Thoracic aorta (tissue), 2 donors: ENCODE measurements at regions not wholly inside any gene's neighbourhood (a gene's known extent, or its start where the extent isn't known, plus 50 kb on each side); places are given as distances from the start of the nearest gene placed in this dataset.
"Not testable (repeated sequence)": the region's sequence is repeated elsewhere in the genome, so short reads cannot be mapped to it uniquely, and the experiment has no call there.

Experiments
- ATAC-seq: fragments of 150-250 bp; one replicate; pipeline ENCODE4 v1.8.0; 2017; ENCODE audit warnings: low read depth; ENCODE audit not compliant: insufficient number of reproducible peaks, low FRiP score
- DNase-seq: peaks from one replicate; pipeline ENCODE4 v3.0.0-alpha.2; 2020; ENCODE audit warnings: low spot score
- H3K27ac ChIP-seq, 2 donors: fragments of 200-600 bp; sonication (generic); 1 replicate in 1 of 2; 2 replicates in 1 of 2; pipeline ENCODE4 v1.5.1; 2016; ENCODE audit warnings: mild to moderate bottlenecking in 2 of 2, moderate library complexity in 2 of 2
- H3K27me3 ChIP-seq: fragments of 200-600 bp; sonication (generic); replicated peaks from 2 replicates; pipeline ENCODE4 v1.6.0; 2016; ENCODE audit warnings: mild to moderate bottlenecking; ENCODE audit not compliant: insufficient read depth
- H3K36me3 ChIP-seq: fragments of 200-600 bp; sonication (generic); one replicate; pipeline ENCODE4 v1.5.1; 2016
- H3K4me1 ChIP-seq, 2 donors: fragments of 200-600 bp; sonication (generic); 1 replicate in 1 of 2; 2 replicates in 1 of 2; pipeline versions ENCODE4 v1.5.1 to v1.6.0; 2016; ENCODE audit warnings: low read depth in 2 of 2, mild to moderate bottlenecking in 1 of 2; ENCODE audit not compliant: control insufficient read depth in 1 of 2
- H3K4me3 ChIP-seq: fragments of 200-600 bp; sonication (generic); 2 replicates; pipeline ENCODE4 v1.5.1; 2016; ENCODE audit warnings: mild to moderate bottlenecking
- H3K9me3 ChIP-seq: fragments of 200-600 bp; sonication (generic); 2 replicates; pipeline ENCODE4 v1.5.1; 2016
- TF ChIP-seq, protein P1 (sequence below): fragments of 200-600 bp; sonication (generic); IDR thresholded peaks from one replicate; pipeline ENCODE4 v1.5.1; 2019; ENCODE audit warnings: antibody characterized with exemption

DNA sequence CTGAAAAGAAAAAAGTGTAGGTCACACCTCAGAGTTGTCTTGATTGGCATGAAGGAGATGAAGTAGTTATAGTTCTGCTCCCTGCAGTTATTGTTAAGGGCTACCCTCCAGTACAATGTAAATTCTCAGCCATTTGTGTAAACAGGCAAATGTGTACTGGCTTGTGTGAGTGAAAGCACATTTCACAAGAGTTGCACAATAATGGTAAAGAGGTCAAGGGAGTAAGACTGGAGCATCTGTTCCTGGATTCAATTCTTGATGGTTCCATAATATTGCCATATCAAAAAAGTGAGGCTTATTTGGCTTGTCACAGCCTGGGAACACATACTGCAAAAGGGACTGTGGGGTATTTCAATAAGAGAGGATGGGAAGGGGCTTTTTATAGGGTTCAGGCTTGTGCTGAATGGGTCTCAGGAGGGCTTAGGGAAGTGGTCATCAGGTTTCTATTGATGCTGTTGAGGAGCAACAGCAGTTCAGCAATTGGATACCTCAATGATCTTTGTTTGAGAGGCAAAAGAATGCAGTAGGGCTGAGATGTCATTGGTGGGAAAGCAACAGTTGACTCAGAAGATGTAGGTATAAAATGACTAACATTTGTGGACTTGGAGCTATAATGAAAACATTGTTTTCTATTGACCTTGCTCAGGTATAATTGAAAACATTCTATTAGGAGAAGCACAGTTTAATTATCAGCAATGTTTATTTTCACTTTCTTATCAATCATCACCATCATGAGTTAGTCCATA, 402.6 kb downstream of the BCKDHB start:
- Histone ChIP-seq H3K36me3 (no peaks in the 10 kb centered on the region), H3K27me3 (no peaks in the 10 kb centered on the region), H3K9me3 (no peaks in the 10 kb centered on the region), H3K27ac (no peak overlapping the region), H3K4me3 (no peak overlapping the region), H3K4me1 (no peaks in the 10 kb centered on the region)
- TF ChIP-seq, protein P1, sequence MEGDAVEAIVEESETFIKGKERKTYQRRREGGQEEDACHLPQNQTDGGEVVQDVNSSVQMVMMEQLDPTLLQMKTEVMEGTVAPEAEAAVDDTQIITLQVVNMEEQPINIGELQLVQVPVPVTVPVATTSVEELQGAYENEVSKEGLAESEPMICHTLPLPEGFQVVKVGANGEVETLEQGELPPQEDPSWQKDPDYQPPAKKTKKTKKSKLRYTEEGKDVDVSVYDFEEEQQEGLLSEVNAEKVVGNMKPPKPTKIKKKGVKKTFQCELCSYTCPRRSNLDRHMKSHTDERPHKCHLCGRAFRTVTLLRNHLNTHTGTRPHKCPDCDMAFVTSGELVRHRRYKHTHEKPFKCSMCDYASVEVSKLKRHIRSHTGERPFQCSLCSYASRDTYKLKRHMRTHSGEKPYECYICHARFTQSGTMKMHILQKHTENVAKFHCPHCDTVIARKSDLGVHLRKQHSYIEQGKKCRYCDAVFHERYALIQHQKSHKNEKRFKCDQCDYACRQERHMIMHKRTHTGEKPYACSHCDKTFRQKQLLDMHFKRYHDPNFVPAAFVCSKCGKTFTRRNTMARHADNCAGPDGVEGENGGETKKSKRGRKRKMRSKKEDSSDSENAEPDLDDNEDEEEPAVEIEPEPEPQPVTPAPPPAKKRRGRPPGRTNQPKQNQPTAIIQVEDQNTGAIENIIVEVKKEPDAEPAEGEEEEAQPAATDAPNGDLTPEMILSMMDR: no peak
- DNase-seq: no peak
- ATAC-seq: no peak

DNA sequence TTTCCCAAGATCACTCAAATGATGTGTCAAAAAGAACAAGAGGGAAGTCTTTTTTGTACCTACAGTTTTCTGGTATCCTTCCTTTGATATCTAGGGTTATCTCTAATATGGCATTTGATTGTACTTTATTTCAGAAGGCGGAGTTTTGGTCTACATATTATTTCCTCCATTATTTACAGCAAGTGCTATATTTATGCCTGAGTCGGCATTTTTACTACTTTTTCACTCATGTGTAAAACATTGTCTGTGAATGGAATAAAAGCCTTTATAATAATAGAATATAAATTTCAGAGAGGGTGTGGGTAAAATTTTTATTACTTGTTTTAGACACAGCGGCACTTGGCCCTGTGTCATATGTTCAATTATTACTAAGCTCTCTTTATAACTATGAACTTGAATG, 398.4 kb downstream of the BCKDHB start:
- TF ChIP-seq, protein P1: no peak

DNA sequence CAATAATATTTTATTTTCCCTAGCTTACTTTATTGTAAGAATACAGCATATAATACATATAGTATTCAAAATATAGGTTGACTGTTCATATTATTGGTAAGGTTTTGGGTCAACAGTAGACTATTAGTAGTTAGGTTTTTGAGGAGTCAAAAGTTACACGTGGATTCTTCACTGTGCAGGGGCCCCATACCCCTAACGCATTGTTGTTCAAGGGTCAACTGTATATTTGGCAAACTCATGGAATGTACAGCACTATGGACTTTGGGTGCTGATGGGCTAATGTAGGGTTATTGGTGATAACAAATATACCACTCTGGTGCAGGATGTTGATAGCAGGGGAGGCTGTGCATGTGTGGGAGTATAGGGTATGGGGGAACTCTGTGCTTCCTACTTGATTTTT, 397.2 kb downstream of the BCKDHB start:
- Histone ChIP-seq H3K27me3 (no peaks in the 10 kb centered on the region), H3K36me3 (no peaks in the 10 kb centered on the region), H3K27ac (no peak overlapping the region), H3K4me3 (no peak overlapping the region), H3K4me1 (no peaks in the 10 kb centered on the region), H3K9me3 (no peaks in the 10 kb centered on the region)
- DNase-seq (no peak), ATAC-seq (no peak)
- TF ChIP-seq, protein P1: no peak

More for the DNA sequence above, 398.4 kb downstream of the BCKDHB start:
- Histone ChIP-seq H3K4me1 (no peaks in the 10 kb centered on the region), H3K27ac (no peak overlapping the region), H3K27me3 (no peaks in the 10 kb centered on the region), H3K9me3 (no peaks in the 10 kb centered on the region), H3K36me3 (no peaks in the 10 kb centered on the region), H3K4me3 (no peak overlapping the region)
- ATAC-seq (no peak), DNase-seq (no peak)

DNA sequence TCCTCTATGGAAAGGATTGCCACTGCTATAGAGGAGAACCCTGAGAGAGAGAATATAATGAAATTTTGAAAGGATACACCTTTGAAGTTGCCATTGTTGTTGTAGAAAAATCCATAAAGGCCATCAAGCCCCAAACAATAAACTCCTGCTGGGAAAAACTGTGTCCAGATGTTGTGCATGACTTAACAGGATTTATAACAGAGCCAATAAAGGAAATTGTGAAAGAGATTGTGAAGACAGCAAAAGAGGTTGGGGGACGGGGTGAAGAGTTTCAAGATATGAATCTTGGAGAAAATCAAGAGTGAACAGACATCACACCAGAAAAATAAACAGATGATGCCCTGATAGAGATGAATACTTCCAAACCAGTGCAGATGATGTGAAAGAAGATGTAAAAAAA, 396.4 kb downstream of the BCKDHB start:
- Histone ChIP-seq H3K4me1 (no peaks in the 10 kb centered on the region), H3K27me3 (no peaks in the 10 kb centered on the region), H3K9me3 (no peaks in the 10 kb centered on the region), H3K36me3 (no peaks in the 10 kb centered on the region), H3K4me3 (no peak overlapping the region), H3K27ac (no peak overlapping the region)
- TF ChIP-seq, protein P1: no peak
- DNase-seq: no peak
- no peak for ATAC-seq

DNA sequence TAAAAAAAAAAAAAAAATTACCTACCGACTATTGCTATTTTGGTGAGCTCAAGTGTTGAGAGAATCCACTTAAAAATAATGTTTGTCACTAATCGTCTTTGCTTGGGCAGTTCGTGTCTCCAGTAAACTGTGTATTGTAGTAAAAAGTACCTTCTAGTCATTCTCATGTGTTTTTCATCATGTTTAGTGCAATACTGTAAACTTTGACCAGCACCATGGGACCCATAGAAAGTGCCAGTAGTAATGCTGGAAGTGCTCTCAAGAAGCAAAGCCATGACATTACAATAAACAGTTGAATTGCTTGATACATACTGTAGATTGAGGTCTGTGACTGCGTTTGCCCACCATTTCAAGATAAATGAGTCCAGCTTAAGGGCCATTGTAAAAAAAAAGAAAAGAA, 395.2 kb downstream of the BCKDHB start:
- H3K9me3 ChIP-seq: no peaks in the 10 kb centered on the region
- H3K27me3 ChIP-seq: no peaks in the 10 kb centered on the region
- no peaks in the 10 kb centered on the region for H3K4me1 ChIP-seq
- no peak overlapping the region for H3K4me3 ChIP-seq
- TF ChIP-seq, protein P1: no peak
- ATAC-seq: no peak
- H3K27ac ChIP-seq: no peak overlapping the region
- no peak for DNase-seq
- no peaks in the 10 kb centered on the region for H3K36me3 ChIP-seq

DNA sequence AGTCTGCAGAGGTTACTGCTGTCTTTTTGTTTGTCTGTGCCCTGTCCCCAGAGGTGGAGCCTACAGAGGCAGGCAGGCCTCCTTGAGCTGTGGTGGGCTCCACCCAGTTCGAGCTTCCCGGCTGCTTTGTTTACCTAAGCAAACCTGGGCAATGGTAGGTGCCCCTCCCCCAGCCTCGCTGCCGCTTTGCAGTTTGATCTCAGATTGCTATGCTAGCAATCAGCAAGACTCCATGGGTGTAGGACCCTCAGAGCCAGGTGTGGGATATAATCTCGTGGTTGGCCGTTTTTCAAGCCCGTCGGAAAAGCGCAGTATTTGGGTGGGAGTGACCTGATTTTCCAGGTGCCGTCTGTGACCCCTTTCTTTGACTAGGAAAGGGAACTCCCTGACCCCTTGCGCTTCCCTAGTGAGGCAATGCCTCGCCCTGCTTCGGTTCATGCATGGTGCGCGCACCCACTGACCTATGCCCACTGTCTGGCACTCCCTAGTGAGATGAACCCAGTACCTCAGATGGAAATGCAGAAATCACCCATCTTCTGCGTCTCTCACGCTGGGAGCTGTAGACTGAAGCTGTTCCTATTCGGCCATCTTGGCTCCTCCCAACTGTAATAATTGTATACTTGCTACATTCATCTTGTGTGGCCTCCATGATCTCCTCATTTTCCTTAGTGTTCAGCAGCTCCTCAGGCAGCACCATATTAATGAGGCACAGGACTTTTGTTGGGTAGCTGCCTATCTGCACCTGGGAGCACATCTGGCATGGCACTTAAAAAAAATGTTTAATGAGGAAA, 391.4 kb downstream of the BCKDHB start:
- not testable (repeated sequence) for H3K27me3 ChIP-seq, H3K4me1 ChIP-seq, ATAC-seq, H3K36me3 ChIP-seq, H3K9me3 ChIP-seq, H3K4me3 ChIP-seq, H3K27ac ChIP-seq, DNase-seq
